Tibial artery (tissue), 4 donors: ENCODE measurements at regions not wholly inside any gene's neighbourhood (a gene's known extent, or its start where the extent isn't known, plus 50 kb on each side); places are given as distances from the start of the nearest gene placed in this dataset.

Source experiments
- DNase-seq, 2 donors: peaks; one replicate each; pipeline ENCODE4 v3.0.0-alpha.2; 2019
- H3K27ac ChIP-seq, 2 donors: fragments of 200-600 bp; sonication (generic) in 1 of 2; 1 replicate in 1 of 2; 2 replicates in 1 of 2; pipeline ENCODE4 v1.5.1; 2018 to 2019; ENCODE audit warnings: mild to moderate bottlenecking in 1 of 2
- H3K27me3 ChIP-seq, 2 donors: fragments of 200-600 bp; sonication (generic) in 1 of 2; one replicate each; pipeline versions ENCODE4 v1.5.1 to v1.6.0; 2016 to 2019
- H3K36me3 ChIP-seq, 3 donors: fragments of 200-600 bp; sonication (generic) in 2 of 3; one replicate each; pipeline ENCODE4 v1.5.1; 2016 to 2019; ENCODE audit warnings: mild to moderate bottlenecking in 2 of 3
- H3K4me1 ChIP-seq, 4 donors: fragments of 200-600 bp; sonication (generic) in 2 of 4; 1 replicate in 3 of 4; 2 replicates in 1 of 4; pipeline ENCODE4 v1.5.1; 2016 to 2019
- H3K4me3 ChIP-seq, 2 donors: fragments of 200-600 bp; sonication (generic) in 1 of 2; 1 replicate in 1 of 2; 2 replicates in 1 of 2; pipeline ENCODE4 v1.5.1; 2018 to 2019; ENCODE audit warnings: mild to moderate bottlenecking in 2 of 2
- H3K9me3 ChIP-seq, 3 donors: fragments of 200-600 bp; sonication (generic) in 1 of 3; one replicate each; pipeline ENCODE4 v1.5.1; 2016 to 2019
- intact Hi-C: fragments of 100-400 bp; cut with DNase I; formaldehyde crosslinking; loops from one replicate; pipeline ENCODE4 v1.15.0; 2023; ENCODE audit warnings: low total_unique reads
- TF ChIP-seq, protein P1 (sequence below), 2 experiments: fragments of 200-600 bp in 1 of 2; fragments of 450-650 bp in 1 of 2; IDR thresholded peaks; one replicate each; pipeline ENCODE4 v1.5.1; 2017 to 2019; ENCODE audit warnings: antibody characterized with exemption in 2 of 2, mild to moderate bottlenecking in 1 of 2, moderate library complexity in 1 of 2

GRCh38 chr7:20064974-20065862, 152.0 kb downstream of the MACC1 start:
- Histone ChIP-seq H3K4me3 (no peak overlapping the region), H3K27ac (no peak overlapping the region), H3K4me1 (no peaks in the 10 kb centered on the region), H3K9me3 (peaks cover 0 to 6% (median 3%) of the 10 kb centered on the region in 3 donors), H3K27me3 (no peaks in the 10 kb centered on the region), H3K36me3 (no peaks in the 10 kb centered on the region)
- intact Hi-C loops: no loop called here
- DNase-seq: no peak
- TF ChIP-seq, protein P1, sequence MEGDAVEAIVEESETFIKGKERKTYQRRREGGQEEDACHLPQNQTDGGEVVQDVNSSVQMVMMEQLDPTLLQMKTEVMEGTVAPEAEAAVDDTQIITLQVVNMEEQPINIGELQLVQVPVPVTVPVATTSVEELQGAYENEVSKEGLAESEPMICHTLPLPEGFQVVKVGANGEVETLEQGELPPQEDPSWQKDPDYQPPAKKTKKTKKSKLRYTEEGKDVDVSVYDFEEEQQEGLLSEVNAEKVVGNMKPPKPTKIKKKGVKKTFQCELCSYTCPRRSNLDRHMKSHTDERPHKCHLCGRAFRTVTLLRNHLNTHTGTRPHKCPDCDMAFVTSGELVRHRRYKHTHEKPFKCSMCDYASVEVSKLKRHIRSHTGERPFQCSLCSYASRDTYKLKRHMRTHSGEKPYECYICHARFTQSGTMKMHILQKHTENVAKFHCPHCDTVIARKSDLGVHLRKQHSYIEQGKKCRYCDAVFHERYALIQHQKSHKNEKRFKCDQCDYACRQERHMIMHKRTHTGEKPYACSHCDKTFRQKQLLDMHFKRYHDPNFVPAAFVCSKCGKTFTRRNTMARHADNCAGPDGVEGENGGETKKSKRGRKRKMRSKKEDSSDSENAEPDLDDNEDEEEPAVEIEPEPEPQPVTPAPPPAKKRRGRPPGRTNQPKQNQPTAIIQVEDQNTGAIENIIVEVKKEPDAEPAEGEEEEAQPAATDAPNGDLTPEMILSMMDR (IDR thresholded peaks at IDR 0.05): no peak

DNA sequence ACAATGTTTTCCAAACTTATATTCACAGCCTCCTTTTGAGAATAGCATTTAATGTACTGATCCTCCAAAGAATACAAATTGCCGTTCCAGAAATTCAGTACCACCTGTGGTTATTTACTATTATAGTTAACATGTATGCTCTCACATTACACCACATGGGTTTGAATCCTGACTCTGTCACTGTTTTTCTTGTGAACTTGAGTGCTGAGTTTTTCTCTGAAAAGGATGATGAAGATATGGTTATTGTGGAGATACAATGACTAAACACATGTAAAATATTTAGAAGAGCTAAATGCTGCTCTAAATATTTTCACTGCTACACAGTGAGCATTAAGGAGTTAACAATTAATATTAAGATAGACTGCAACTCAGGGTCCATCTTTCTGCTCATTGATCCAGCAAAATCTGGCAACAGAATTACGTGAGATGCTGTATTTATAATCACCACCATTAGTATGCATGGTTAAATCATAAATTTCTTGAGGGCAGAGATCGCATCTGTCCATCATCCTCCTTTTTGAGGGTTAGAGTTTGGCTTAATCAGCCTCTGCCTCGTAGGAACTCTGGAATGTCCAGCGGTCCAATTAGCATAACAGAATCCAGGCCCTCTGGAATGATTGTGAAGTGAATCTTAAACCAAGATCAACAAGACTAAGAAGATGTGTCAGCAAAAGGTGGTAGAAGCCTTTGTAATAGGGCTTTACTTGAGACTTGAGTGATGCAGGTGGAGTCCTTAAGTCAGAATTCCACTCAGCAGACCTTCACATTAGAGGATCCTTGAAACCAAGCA, 152.8 kb downstream of the MACC1 start:
- TF ChIP-seq, protein P1 (IDR thresholded peaks at IDR 0.05): no peak
- Histone ChIP-seq H3K27me3 (no peaks in the 10 kb centered on the region), H3K27ac (no peak overlapping the region), H3K9me3 (peaks cover 0 to 6% (median 3%) of the 10 kb centered on the region in 3 donors), H3K4me3 (no peak overlapping the region), H3K36me3 (no peaks in the 10 kb centered on the region), H3K4me1 (no peaks in the 10 kb centered on the region)
- intact Hi-C loops: no loop called here
- DNase-seq: no peak

DNA sequence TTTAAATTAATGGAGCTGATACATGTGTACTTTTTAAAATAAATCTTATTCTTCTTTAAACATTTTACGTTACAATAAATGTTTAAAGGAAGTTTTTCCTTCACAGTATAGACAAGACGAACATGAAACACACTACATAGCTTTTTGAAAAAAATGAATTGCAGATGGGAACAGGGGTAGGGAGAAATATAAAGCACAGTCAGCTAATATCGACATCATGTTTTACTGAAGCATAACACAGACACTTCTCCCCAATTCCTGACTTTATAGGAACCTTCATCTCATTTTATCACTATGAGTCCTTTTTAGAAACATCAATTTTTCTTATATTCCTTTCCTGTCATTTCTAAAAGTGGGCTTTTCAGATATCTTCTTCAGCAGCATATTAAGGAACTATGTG, 153.5 kb downstream of the MACC1 start:
- DNase-seq: no peak
- Histone ChIP-seq H3K27ac (no peak overlapping the region), H3K4me3 (no peak overlapping the region), H3K9me3 (peaks cover 0 to 6% (median 3%) of the 10 kb centered on the region in 3 donors), H3K4me1 (no peaks in the 10 kb centered on the region), H3K36me3 (no peaks in the 10 kb centered on the region), H3K27me3 (no peaks in the 10 kb centered on the region)
- TF ChIP-seq, protein P1 (IDR thresholded peaks at IDR 0.05): no peak
- intact Hi-C loops: no loop called here

DNA sequence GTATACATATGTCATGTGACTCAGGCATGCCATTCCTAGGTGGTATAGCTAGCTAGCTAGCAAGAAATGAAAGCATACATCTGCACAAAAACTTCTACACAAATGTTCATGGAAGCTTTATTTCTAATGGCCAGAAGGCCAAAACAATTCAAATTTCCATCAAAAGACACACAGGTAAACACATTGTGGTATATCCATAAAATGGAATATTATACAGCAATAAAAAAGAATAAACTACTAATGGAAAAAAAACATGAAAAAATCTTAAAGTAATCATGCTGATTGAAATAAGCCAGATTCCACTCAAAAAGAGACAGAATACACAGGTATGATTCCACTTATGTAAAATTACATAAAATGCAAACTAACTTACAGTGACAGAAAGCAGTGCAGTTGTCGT, 154.3 kb downstream of the MACC1 start:
- H3K36me3 ChIP-seq: no peaks in the 10 kb centered on the region
- TF ChIP-seq, protein P1 (IDR thresholded peaks at IDR 0.05): no peak
- intact Hi-C loops: no loop called here

GRCh38 chr7:20053334-20054104, 163.7 kb downstream of the MACC1 start:
- no peak for DNase-seq
- Histone ChIP-seq H3K4me1 (no peaks in the 10 kb centered on the region), H3K9me3 (no peaks in the 10 kb centered on the region), H3K36me3 (no peaks in the 10 kb centered on the region), H3K4me3 (no peak overlapping the region), H3K27ac (no peak overlapping the region), H3K27me3 (no peaks in the 10 kb centered on the region)
- TF ChIP-seq, protein P1 (IDR thresholded peaks at IDR 0.05): no peak
- intact Hi-C loops: no loop called here

More for the DNA sequence above, 154.3 kb downstream of the MACC1 start:
- Histone ChIP-seq H3K4me3 (no peak overlapping the region), H3K9me3 (peaks cover 0 to 6% (median 3%) of the 10 kb centered on the region in 3 donors), H3K4me1 (no peaks in the 10 kb centered on the region), H3K27ac (no peak overlapping the region), H3K27me3 (no peaks in the 10 kb centered on the region)
- DNase-seq: no peak
